Mammary epithelial cell (primary cell): ENCODE measurements at regions not wholly inside any gene's neighbourhood (a gene's known extent, or its start where the extent isn't known, plus 50 kb on each side); places are given as distances from the start of the nearest gene placed in this dataset.

Source experiments
- CTCF ChIP-seq, 2 donors: IDR thresholded peaks in 1 of 2; conservative IDR thresholded peaks in 1 of 2; 2 replicates each; pipeline ENCODE4 v1.5.1; 2011 to 2012; ENCODE audit warnings: inconsistent platforms in 2 of 2, low read length in 2 of 2, mild to moderate bottlenecking in 2 of 2, control low read depth in 1 of 2, low read depth in 1 of 2; ENCODE audit not compliant: insufficient read depth in 1 of 2; ENCODE audit errors: extremely low read depth in 1 of 2
- EZH2 ChIP-seq: IDR thresholded peaks from 2 replicates; pipeline ENCODE4 v1.6.1; 2012; ENCODE audit warnings: low read length, inconsistent platforms, borderline replicate concordance

- TF ChIP-seq CTCF (conservative IDR thresholded peaks at IDR 0.05 in 1 of 2, IDR thresholded peaks at IDR 0.05 in 1 of 2; ENCODE audit: extremely low read depth in 1 of 2, insufficient read depth in 1 of 2, low read depth in 1 of 2, low read length in 2 of 2) (no peak), EZH2 (no peak)
Measured at GRCh38 chr7:46933596-46933995, 648.3 kb downstream of the TNS3 start.
